ENCODE measurements at regions not wholly inside any gene's neighbourhood (a gene's known extent, or its start where the extent isn't known, plus 50 kb on each side); places are given as distances from the start of the nearest gene placed in this dataset.

DNA sequence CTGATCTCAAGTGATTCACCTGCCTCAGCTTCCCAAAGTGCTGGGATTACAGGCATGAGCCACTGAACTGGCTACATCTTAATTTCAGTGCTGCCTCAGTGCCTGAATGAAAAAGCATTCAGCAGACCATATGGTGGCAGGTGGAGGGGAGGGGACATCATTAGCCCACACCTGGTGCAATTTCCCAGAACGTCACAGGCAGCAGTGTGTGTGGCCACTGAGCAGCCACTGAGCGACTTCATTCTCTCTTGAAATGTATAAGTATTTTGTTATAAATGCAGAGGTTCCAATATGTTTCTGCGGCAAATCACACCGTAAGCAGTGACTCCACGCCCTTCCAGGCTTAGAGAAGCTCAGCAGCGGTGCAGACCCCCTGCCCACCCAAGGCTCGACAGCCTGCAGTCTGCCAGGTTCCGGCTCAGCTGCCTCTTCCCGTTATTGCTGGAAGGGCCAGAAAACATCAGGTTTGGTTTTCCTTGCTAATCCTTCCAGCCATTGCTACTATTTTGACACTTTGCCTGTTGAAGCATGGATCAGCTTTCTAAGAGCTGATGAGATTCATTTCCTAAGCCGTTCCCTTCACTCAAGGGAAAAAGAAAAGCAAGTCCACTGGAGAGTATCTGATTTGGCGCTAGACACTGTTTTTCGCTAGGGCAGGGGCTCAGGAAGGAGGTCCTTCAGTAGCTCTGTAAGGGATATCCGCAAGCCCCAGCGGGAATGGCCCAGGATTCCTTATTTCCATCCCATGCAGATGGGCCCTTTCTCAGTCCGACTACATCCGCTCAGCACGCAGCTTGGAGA lies 250.7 kb downstream of the VAPA start:
- no peak overlapping the region for H3K4me2 ChIP-seq (ENCODE audit: low read length)
- no peaks in the 10 kb centered on the region for H4K20me1 ChIP-seq (ENCODE audit: insufficient read depth)
- H2AFZ ChIP-seq (ENCODE audit: low read depth, low read length) = no peak overlapping the region
- H3K27me3 ChIP-seq (ENCODE audit: insufficient read depth, low read depth, low read length) = no peaks in the 10 kb centered on the region
- no peaks in the 10 kb centered on the region for H3F3A ChIP-seq (ENCODE audit: insufficient read depth, low read length, poor library complexity, severe bottlenecking)
- no peaks in the 10 kb centered on the region for H3K36me3 ChIP-seq (ENCODE audit: insufficient read depth, low read length)
- H3K4me3 ChIP-seq (ENCODE audit: low read length) = no peak overlapping the region
- H3K79me2 ChIP-seq (replicated peaks; ENCODE audit: insufficient read depth, low read length) = no peaks in the 10 kb centered on the region
- no peak overlapping the region for H3K9ac ChIP-seq (ENCODE audit: low read length)
- H3K9me3 ChIP-seq (ENCODE audit: low read length) = no peaks in the 10 kb centered on the region
- no peak overlapping the region for H3K27ac ChIP-seq (ENCODE audit: low read length)
- no peak for TF ChIP-seq EZH2 (IDR thresholded peaks at IDR 0.05; ENCODE audit: borderline replicate concordance, insufficient read depth, low read length, poor library complexity, severe bottlenecking)
- no peak for TF ChIP-seq POLR2AphosphoS5 (IDR thresholded peaks at IDR 0.05)
- no peak for TF ChIP-seq TAF1 (IDR thresholded peaks at IDR 0.05; ENCODE audit: low read depth)
- TF ChIP-seq, protein P1, sequence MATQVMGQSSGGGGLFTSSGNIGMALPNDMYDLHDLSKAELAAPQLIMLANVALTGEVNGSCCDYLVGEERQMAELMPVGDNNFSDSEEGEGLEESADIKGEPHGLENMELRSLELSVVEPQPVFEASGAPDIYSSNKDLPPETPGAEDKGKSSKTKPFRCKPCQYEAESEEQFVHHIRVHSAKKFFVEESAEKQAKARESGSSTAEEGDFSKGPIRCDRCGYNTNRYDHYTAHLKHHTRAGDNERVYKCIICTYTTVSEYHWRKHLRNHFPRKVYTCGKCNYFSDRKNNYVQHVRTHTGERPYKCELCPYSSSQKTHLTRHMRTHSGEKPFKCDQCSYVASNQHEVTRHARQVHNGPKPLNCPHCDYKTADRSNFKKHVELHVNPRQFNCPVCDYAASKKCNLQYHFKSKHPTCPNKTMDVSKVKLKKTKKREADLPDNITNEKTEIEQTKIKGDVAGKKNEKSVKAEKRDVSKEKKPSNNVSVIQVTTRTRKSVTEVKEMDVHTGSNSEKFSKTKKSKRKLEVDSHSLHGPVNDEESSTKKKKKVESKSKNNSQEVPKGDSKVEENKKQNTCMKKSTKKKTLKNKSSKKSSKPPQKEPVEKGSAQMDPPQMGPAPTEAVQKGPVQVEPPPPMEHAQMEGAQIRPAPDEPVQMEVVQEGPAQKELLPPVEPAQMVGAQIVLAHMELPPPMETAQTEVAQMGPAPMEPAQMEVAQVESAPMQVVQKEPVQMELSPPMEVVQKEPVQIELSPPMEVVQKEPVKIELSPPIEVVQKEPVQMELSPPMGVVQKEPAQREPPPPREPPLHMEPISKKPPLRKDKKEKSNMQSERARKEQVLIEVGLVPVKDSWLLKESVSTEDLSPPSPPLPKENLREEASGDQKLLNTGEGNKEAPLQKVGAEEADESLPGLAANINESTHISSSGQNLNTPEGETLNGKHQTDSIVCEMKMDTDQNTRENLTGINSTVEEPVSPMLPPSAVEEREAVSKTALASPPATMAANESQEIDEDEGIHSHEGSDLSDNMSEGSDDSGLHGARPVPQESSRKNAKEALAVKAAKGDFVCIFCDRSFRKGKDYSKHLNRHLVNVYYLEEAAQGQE (IDR thresholded peaks at IDR 0.05; ENCODE audit: borderline replicate concordance) = peak; percentile 44
- no peaks in the 10 kb centered on the region for H3K9me2 ChIP-seq (ENCODE audit: insufficient read depth, low read length)

DNA sequence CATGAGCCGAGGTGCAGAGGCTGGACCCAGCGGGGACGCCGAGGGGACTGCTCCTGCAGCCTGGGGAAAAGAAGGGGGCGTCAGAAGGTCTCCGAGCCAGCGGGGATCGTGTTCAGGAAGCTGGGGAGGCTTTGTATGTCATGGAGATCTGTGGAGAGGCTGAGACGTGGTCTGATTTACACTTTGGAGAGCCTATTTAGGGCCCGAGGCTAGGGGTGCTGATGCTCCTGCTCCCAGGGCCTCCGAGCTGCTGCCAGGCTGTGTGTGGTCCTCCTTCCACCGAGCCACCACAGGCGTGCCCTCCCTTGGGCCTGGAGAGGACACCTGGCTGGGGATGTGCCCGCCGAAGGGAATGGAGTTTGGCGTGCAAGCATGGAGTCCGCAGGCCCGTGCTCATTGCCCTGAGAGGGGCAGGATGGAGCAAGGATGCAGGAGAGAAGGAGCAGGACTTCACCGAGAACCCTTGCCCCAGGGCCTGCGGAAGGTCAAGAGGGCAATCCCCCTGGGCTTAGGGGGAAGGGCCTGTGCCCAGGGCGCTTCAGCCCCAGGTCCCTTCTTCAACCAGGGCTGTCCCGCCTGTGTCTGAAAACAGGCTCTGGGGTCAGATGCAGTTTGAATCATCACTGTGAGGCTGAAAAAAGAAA lies 252.5 kb downstream of the VAPA start:
- Histone ChIP-seq H3K4me3 (ENCODE audit: low read length) (no peak overlapping the region), H3K9me2 (ENCODE audit: insufficient read depth, low read length) (no peaks in the 10 kb centered on the region), H3K9me3 (ENCODE audit: low read length) (no peaks in the 10 kb centered on the region), H3K4me2 (ENCODE audit: low read length) (no peak overlapping the region), H3K79me2 (replicated peaks; ENCODE audit: insufficient read depth, low read length) (no peaks in the 10 kb centered on the region), H3K27ac (ENCODE audit: low read length) (no peak overlapping the region), H3K9ac (ENCODE audit: low read length) (no peak overlapping the region), H2AFZ (ENCODE audit: low read depth, low read length) (no peak overlapping the region), H3K36me3 (ENCODE audit: insufficient read depth, low read length) (no peaks in the 10 kb centered on the region), H4K20me1 (ENCODE audit: insufficient read depth) (no peaks in the 10 kb centered on the region), H3K27me3 (ENCODE audit: insufficient read depth, low read depth, low read length) (no peaks in the 10 kb centered on the region), H3F3A (ENCODE audit: insufficient read depth, low read length, poor library complexity, severe bottlenecking) (no peaks in the 10 kb centered on the region)
- no peak for TF ChIP-seq RAD21 (conservative IDR thresholded peaks at IDR 0.05)
- TF ChIP-seq CTCF (IDR thresholded peaks at IDR 0.05; ENCODE audit: poor library complexity, severe bottlenecking) = no peak
- TF ChIP-seq MXI1 (conservative IDR thresholded peaks at IDR 0.05; ENCODE audit: poor library complexity, severe bottlenecking) = no peak
- TF ChIP-seq SMC3 (conservative IDR thresholded peaks at IDR 0.05; ENCODE audit: poor library complexity) = no peak
